ENCODE measurements at regions not wholly inside any gene's neighbourhood (a gene's known extent, or its start where the extent isn't known, plus 50 kb on each side); places are given as distances from the start of the nearest gene placed in this dataset.

- DNase-seq: no peak
- Histone ChIP-seq H3K27ac (no peak overlapping the region), H3K4me3 (no peak overlapping the region), H3K9me3 (no peaks in the 10 kb centered on the region), H3K27me3 (no peaks in the 10 kb centered on the region), H3K36me3 (no peaks in the 10 kb centered on the region), H3K4me1 (ENCODE audit: insufficient read depth) (no peaks in the 10 kb centered on the region)
- 21 to 92% (median 73%) methylated on average over 3 of the region's 3 CpGs for WGBS, 3 donors
- TF ChIP-seq EP300 (IDR thresholded peaks at IDR 0.05) (no peak), POLR2A (IDR thresholded peaks at IDR 0.05) (no peak), CTCF (IDR thresholded peaks at IDR 0.05) (no peak)
- intact Hi-C loops (cut with DNase I): no loop called here
These were observed 393.9 kb upstream of the MPDZ start for GRCh38 chr9:13673348-13673747.

- no peaks in the 10 kb centered on the region for H3K9me3 ChIP-seq
- H3K27ac ChIP-seq: no peak overlapping the region
- H3K4me3 ChIP-seq: no peak overlapping the region
- TF ChIP-seq EP300 (IDR thresholded peaks at IDR 0.05) (no peak), CTCF (IDR thresholded peaks at IDR 0.05) (no peak), POLR2A (IDR thresholded peaks at IDR 0.05) (no peak)
- no peaks in the 10 kb centered on the region for H3K4me1 ChIP-seq (ENCODE audit: insufficient read depth)
- no peaks in the 10 kb centered on the region for H3K36me3 ChIP-seq
- H3K27me3 ChIP-seq: no peaks in the 10 kb centered on the region
- no peak for DNase-seq
- WGBS, 3 donors: 83 to 89% (median 84%) methylated on average over 4 of the region's 4 CpGs
- intact Hi-C loops (cut with DNase I): no loop called here
These were observed 386.1 kb upstream of the MPDZ start for GRCh38 chr9:13665418-13666066.

- H3K9me3 ChIP-seq: no peaks in the 10 kb centered on the region
- intact Hi-C loops (cut with DNase I): no loop called here
- no peaks in the 10 kb centered on the region for H3K4me1 ChIP-seq (ENCODE audit: insufficient read depth)
- no peak for DNase-seq
- H3K27me3 ChIP-seq: no peaks in the 10 kb centered on the region
- 89 to 98% (median 94%) methylated on average over 3 of the region's 3 CpGs for WGBS, 3 donors
- H3K27ac ChIP-seq: no peak overlapping the region
- no peak for TF ChIP-seq POLR2A (IDR thresholded peaks at IDR 0.05)
- no peak for TF ChIP-seq EP300 (IDR thresholded peaks at IDR 0.05)
- no peak for TF ChIP-seq CTCF (IDR thresholded peaks at IDR 0.05)
- no peak overlapping the region for H3K4me3 ChIP-seq
- no peaks in the 10 kb centered on the region for H3K36me3 ChIP-seq
These were observed 381.5 kb upstream of the MPDZ start for GRCh38 chr9:13661014-13661413.

GRCh38 chr9:13651969-13652663 is 372.6 kb upstream of the MPDZ start:
- TF ChIP-seq POLR2A (IDR thresholded peaks at IDR 0.05) (no peak), CTCF (IDR thresholded peaks at IDR 0.05) (no peak), EP300 (IDR thresholded peaks at IDR 0.05) (no peak)
- Histone ChIP-seq H3K36me3 (no peaks in the 10 kb centered on the region), H3K27ac (no peak overlapping the region), H3K4me1 (ENCODE audit: insufficient read depth) (no peaks in the 10 kb centered on the region), H3K4me3 (no peak overlapping the region), H3K27me3 (no peaks in the 10 kb centered on the region), H3K9me3 (no peaks in the 10 kb centered on the region)
- intact Hi-C loops (cut with DNase I): no loop called here
- WGBS, 3 donors: 70 to 80% (median 74%) methylated on average over 6 of the region's 6 CpGs
- DNase-seq: no peak
